ENCODE measurements at regions not wholly inside any gene's neighbourhood (a gene's known extent, or its start where the extent isn't known, plus 50 kb on each side); places are given as distances from the start of the nearest gene placed in this dataset.

GRCh38 chr17:33776903-33777302 lies 478.2 kb upstream of the CCL2 start:
- TF ChIP-seq, protein P1, sequence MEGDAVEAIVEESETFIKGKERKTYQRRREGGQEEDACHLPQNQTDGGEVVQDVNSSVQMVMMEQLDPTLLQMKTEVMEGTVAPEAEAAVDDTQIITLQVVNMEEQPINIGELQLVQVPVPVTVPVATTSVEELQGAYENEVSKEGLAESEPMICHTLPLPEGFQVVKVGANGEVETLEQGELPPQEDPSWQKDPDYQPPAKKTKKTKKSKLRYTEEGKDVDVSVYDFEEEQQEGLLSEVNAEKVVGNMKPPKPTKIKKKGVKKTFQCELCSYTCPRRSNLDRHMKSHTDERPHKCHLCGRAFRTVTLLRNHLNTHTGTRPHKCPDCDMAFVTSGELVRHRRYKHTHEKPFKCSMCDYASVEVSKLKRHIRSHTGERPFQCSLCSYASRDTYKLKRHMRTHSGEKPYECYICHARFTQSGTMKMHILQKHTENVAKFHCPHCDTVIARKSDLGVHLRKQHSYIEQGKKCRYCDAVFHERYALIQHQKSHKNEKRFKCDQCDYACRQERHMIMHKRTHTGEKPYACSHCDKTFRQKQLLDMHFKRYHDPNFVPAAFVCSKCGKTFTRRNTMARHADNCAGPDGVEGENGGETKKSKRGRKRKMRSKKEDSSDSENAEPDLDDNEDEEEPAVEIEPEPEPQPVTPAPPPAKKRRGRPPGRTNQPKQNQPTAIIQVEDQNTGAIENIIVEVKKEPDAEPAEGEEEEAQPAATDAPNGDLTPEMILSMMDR (conservative IDR thresholded peaks at IDR 0.05 in 1 of 2, IDR thresholded peaks at IDR 0.05 in 1 of 2; ENCODE audit: low read depth in 1 of 2, low read length in 2 of 2) = no peak
- TF ChIP-seq EZH2 (IDR thresholded peaks at IDR 0.05; ENCODE audit: low read length, missing control alignments) = no peak

All from fibroblast of lung (primary cell).